ENCODE measurements at regions not wholly inside any gene's neighbourhood (a gene's known extent, or its start where the extent isn't known, plus 50 kb on each side); places are given as distances from the start of the nearest gene placed in this dataset.

GRCh38 chr5:99005506-99005905 is 76.7 kb upstream of the CHD1 start:
- Mint-ChIP-seq H3K27me3 (ENCODE audit: insufficient read depth, unreplicated experiment) (no peaks in the 10 kb centered on the region), H3K27ac (ENCODE audit: low read depth, unreplicated experiment) (no peak overlapping the region), H3K36me3 (ENCODE audit: insufficient read depth, unreplicated experiment) (no peaks in the 10 kb centered on the region), H3K9me3 (ENCODE audit: unreplicated experiment) (no peaks in the 10 kb centered on the region), H3K4me3 (ENCODE audit: unreplicated experiment) (no peak overlapping the region), H3K4me1 (ENCODE audit: insufficient read depth, unreplicated experiment) (peaks cover 7% of the 10 kb centered on the region)
- POLR2A ChIA-PET = no interaction called here
- intact Hi-C loops (cut with micrococcal nuclease) = no loop called here
- no TSS peak for BruUV-seq (replicated peaks)
- no peak for DNase-seq (ENCODE audit: unreplicated experiment)
- no peak for TF ChIP-seq CTCF (IDR thresholded peaks at IDR 0.05; ENCODE audit: unreplicated experiment)
- CTCF ChIA-PET = interaction anchor here (0.7 kb wide), 1 partner anchor 97 kb away, joined by 5 read pairs; no protein-coding TSS in a partner anchor

GRCh38 chr5:99004960-99005359 is 76.2 kb upstream of the CHD1 start:
- intact Hi-C loops (cut with micrococcal nuclease) = no loop called here
- BruUV-seq (replicated peaks) = no TSS peak
- TF ChIP-seq CTCF (IDR thresholded peaks at IDR 0.05; ENCODE audit: unreplicated experiment) = no peak
- Mint-ChIP-seq H3K27me3 (ENCODE audit: insufficient read depth, unreplicated experiment) (no peaks in the 10 kb centered on the region), H3K9me3 (ENCODE audit: unreplicated experiment) (no peaks in the 10 kb centered on the region), H3K27ac (ENCODE audit: low read depth, unreplicated experiment) (no peak overlapping the region), H3K4me1 (ENCODE audit: insufficient read depth, unreplicated experiment) (peaks cover 11% of the 10 kb centered on the region), H3K4me3 (ENCODE audit: unreplicated experiment) (no peak overlapping the region), H3K36me3 (ENCODE audit: insufficient read depth, unreplicated experiment) (no peaks in the 10 kb centered on the region)
- ChIA-PET CTCF (interaction anchor here (0.6 kb wide), 2 partner anchors 12 to 70 kb away, joined by 3 read pairs; no protein-coding TSS in a partner anchor), POLR2A (interaction anchor here (0.6 to 1.4 kb wide), 2 partner anchors 10 to 14 kb away, joined by 3 read pairs; no protein-coding TSS in a partner anchor)
- no peak for DNase-seq (ENCODE audit: unreplicated experiment)

GRCh38 chr5:99000876-99001275 is 72.1 kb upstream of the CHD1 start:
- POLR2A ChIA-PET = interaction anchor here (2.8 kb wide), 1 partner anchor 72 kb away, joined by 23 read pairs; the partner anchor contains the start of gene CHD1
- CTCF ChIA-PET = interaction anchor here (1.2 kb wide), 1 partner anchor 61 kb away, joined by 3 read pairs; no protein-coding TSS in a partner anchor
- Mint-ChIP-seq H3K9me3 (ENCODE audit: unreplicated experiment) (no peaks in the 10 kb centered on the region), H3K27ac (ENCODE audit: low read depth, unreplicated experiment) (no peak overlapping the region), H3K4me1 (ENCODE audit: insufficient read depth, unreplicated experiment) (peaks cover 18% of the 10 kb centered on the region), H3K4me3 (ENCODE audit: unreplicated experiment) (no peak overlapping the region), H3K27me3 (ENCODE audit: insufficient read depth, unreplicated experiment) (no peaks in the 10 kb centered on the region), H3K36me3 (ENCODE audit: insufficient read depth, unreplicated experiment) (no peaks in the 10 kb centered on the region)
- DNase-seq (ENCODE audit: unreplicated experiment) = peak; percentile 67
- no TSS peak for BruUV-seq (replicated peaks)
- no peak for TF ChIP-seq CTCF (IDR thresholded peaks at IDR 0.05; ENCODE audit: unreplicated experiment)
- intact Hi-C loops (cut with micrococcal nuclease) = no loop called here

- no peak for TF ChIP-seq CTCF (IDR thresholded peaks at IDR 0.05; ENCODE audit: unreplicated experiment)
- Mint-ChIP-seq H3K4me1 (ENCODE audit: insufficient read depth, unreplicated experiment) (peaks cover 18% of the 10 kb centered on the region), H3K36me3 (ENCODE audit: insufficient read depth, unreplicated experiment) (no peaks in the 10 kb centered on the region), H3K4me3 (ENCODE audit: unreplicated experiment) (no peak overlapping the region), H3K27me3 (ENCODE audit: insufficient read depth, unreplicated experiment) (no peaks in the 10 kb centered on the region), H3K27ac (ENCODE audit: low read depth, unreplicated experiment) (no peak overlapping the region), H3K9me3 (ENCODE audit: unreplicated experiment) (no peaks in the 10 kb centered on the region)
- CTCF ChIA-PET = interaction anchor here (1.2 kb wide), 1 partner anchor 62 kb away, joined by 3 read pairs; no protein-coding TSS in a partner anchor
- DNase-seq (ENCODE audit: unreplicated experiment) = no peak
- intact Hi-C loops (cut with micrococcal nuclease) = no loop called here
- POLR2A ChIA-PET = interaction anchor here (0.7 to 2.8 kb wide), 2 partner anchors 31 to 72 kb away, joined by 3 to 23 read pairs; partner anchors contain the start of gene CHD1
- no TSS peak for BruUV-seq (replicated peaks)
Observed at GRCh38 chr5:99000221-99000620, 71.4 kb upstream of the CHD1 start.
